Right lobe of liver (tissue), 6 donors: ENCODE measurements at regions not wholly inside any gene's neighbourhood (a gene's known extent, or its start where the extent isn't known, plus 50 kb on each side); places are given as distances from the start of the nearest gene placed in this dataset.

Experiments
- ATAC-seq, 4 donors: fragments of 200-7000 bp; cut with Tn5 transposase; one replicate each; pipeline ENCODE4 v1.9.1; 2020; ENCODE audit warnings: mild to moderate bottlenecking in 4 of 4, moderate library complexity in 4 of 4
- DNase-seq, 3 donors: peaks; one replicate each; pipeline ENCODE4 v3.0.0-alpha.2; 2020
- H3K27ac ChIP-seq, 3 donors: fragments of 200-600 bp; one replicate each; pipeline ENCODE4 v1.8.0; 2022
- H3K27me3 ChIP-seq, 2 donors: fragments of 200-600 bp; one replicate each; pipeline ENCODE4 v1.8.0; 2022
- H3K36me3 ChIP-seq, 4 donors: fragments of 200-600 bp; sonication (generic) in 1 of 4; one replicate each; pipeline versions ENCODE4 v1.5.1 to v1.8.0; 2017 to 2022; ENCODE audit warnings: control low read depth in 1 of 4
- H3K4me1 ChIP-seq, 4 donors: fragments of 200-600 bp; sonication (generic) in 1 of 4; one replicate each; pipeline versions ENCODE4 v1.5.1 to v1.8.0; 2017 to 2022; ENCODE audit warnings: control low read depth in 1 of 4
- H3K4me3 ChIP-seq, 3 donors: fragments of 200-600 bp; one replicate each; pipeline ENCODE4 v1.8.0; 2022
- H3K9me3 ChIP-seq, 4 donors: fragments of 200-600 bp; sonication (generic) in 1 of 4; one replicate each; pipeline versions ENCODE4 v1.5.1 to v1.8.0; 2017 to 2022; ENCODE audit warnings: control low read depth in 1 of 4
- CTCF ChIP-seq, 4 donors: fragments of 200-600 bp in 3 of 4; fragments of 450-650 bp in 1 of 4; IDR thresholded peaks; one replicate each; pipeline versions ENCODE4 v1.5.1 to v1.8.0; 2016 to 2022; ENCODE audit warnings: antibody characterized with exemption in 4 of 4, mild to moderate bottlenecking in 2 of 4
- POLR2A ChIP-seq: fragments of 450-650 bp; IDR thresholded peaks from one replicate; pipeline ENCODE4 v1.6.1; 2017; ENCODE audit warnings: antibody characterized with exemption, mild to moderate bottlenecking
- WGBS: methylation state at CpG from one replicate; pipeline ENCODE4 v1.1.6; 2018; ENCODE audit warnings: low coverage, low lambda C conversion rate; ENCODE audit not compliant: insufficient coverage; ENCODE audit errors: missing lambda C conversion rate; 5-methylcytosine and 5-hydroxymethylcytosine counted together
- intact Hi-C, 2 donors: fragments of 100-400 bp; cut with DNase I; formaldehyde crosslinking; loops; one replicate each; pipeline versions ENCODE4 v1.11.2 to v1.14.1; 2022
- donor health status: DM: no; HTN: yes; CAD: no.
- donor health status: DM: no; HTN: no; CAD: no.
- donor health status: DM: no; HTN: no; CAD: no.
- donor health status: DM: no; HTN: yes; CAD: no.
- donor health status: DM: no; HTN: yes; CAD: no.

- H3K9me3 ChIP-seq: no peaks in the 10 kb centered on the region
- H3K27me3 ChIP-seq: no peaks in the 10 kb centered on the region
- TF ChIP-seq POLR2A (no peak), CTCF (IDR thresholded peaks at IDR 0.05) (no peak)
- H3K27ac ChIP-seq: no peak overlapping the region
- no peaks in the 10 kb centered on the region for H3K4me1 ChIP-seq
- H3K36me3 ChIP-seq: no peaks in the 10 kb centered on the region
- WGBS: 37% methylated on average over 2 of the region's 2 CpGs
- no peak overlapping the region for H3K4me3 ChIP-seq
- DNase-seq (no peak), ATAC-seq (no peak)
- intact Hi-C loops: no loop called here
Observed at GRCh38 chr4:36494016-36494415, 212.6 kb downstream of the DTHD1 start.

GRCh38 chr4:36494747-36495146, 213.3 kb downstream of the DTHD1 start:
- ATAC-seq: no peak
- TF ChIP-seq CTCF (IDR thresholded peaks at IDR 0.05) (no peak), POLR2A (no peak)
- Histone ChIP-seq H3K36me3 (no peaks in the 10 kb centered on the region), H3K27ac (no peak overlapping the region), H3K4me3 (no peak overlapping the region), H3K9me3 (no peaks in the 10 kb centered on the region), H3K4me1 (no peaks in the 10 kb centered on the region), H3K27me3 (no peaks in the 10 kb centered on the region)
- intact Hi-C loops: no loop called here
- DNase-seq: no peak
- WGBS: 24% methylated on average over 2 of the region's 2 CpGs

- H3K9me3 ChIP-seq: no peaks in the 10 kb centered on the region
- TF ChIP-seq CTCF (IDR thresholded peaks at IDR 0.05) (no peak), POLR2A (no peak)
- no peak for ATAC-seq
Observed at GRCh38 chr4:36502350-36502749, 220.9 kb downstream of the DTHD1 start.

GRCh38 chr4:36508394-36508793, 227.0 kb downstream of the DTHD1 start:
- Histone ChIP-seq H3K27me3 (no peaks in the 10 kb centered on the region), H3K9me3 (no peaks in the 10 kb centered on the region), H3K4me3 (no peak overlapping the region), H3K4me1 (no peaks in the 10 kb centered on the region), H3K27ac (no peak overlapping the region), H3K36me3 (no peaks in the 10 kb centered on the region)
- intact Hi-C loops: no loop called here
- ATAC-seq (no peak), DNase-seq (no peak)
- WGBS: 78% methylated on average over 2 of the region's 2 CpGs
- no peak for TF ChIP-seq CTCF (IDR thresholded peaks at IDR 0.05)
- TF ChIP-seq POLR2A: no peak

More at GRCh38 chr4:36502350-36502749, 220.9 kb downstream of the DTHD1 start:
- H3K27me3 ChIP-seq: no peaks in the 10 kb centered on the region
- H3K27ac ChIP-seq: no peak overlapping the region
- intact Hi-C loops: no loop called here
- no peaks in the 10 kb centered on the region for H3K4me1 ChIP-seq
- DNase-seq: no peak
- H3K4me3 ChIP-seq: no peak overlapping the region
- no peaks in the 10 kb centered on the region for H3K36me3 ChIP-seq

- no peak for TF ChIP-seq CTCF (IDR thresholded peaks at IDR 0.05)
- TF ChIP-seq POLR2A: no peak
- no peak overlapping the region for H3K27ac ChIP-seq
- WGBS: 46% methylated on average over 3 of the region's 3 CpGs
- no peak for ATAC-seq
- no peak overlapping the region for H3K4me3 ChIP-seq
- no peaks in the 10 kb centered on the region for H3K27me3 ChIP-seq
- no peaks in the 10 kb centered on the region for H3K4me1 ChIP-seq
- H3K36me3 ChIP-seq: no peaks in the 10 kb centered on the region
- no peaks in the 10 kb centered on the region for H3K9me3 ChIP-seq
- intact Hi-C loops: no loop called here
- no peak for DNase-seq
Observed at GRCh38 chr4:36509845-36510244, 228.4 kb downstream of the DTHD1 start.
